ENCODE measurements at regions not wholly inside any gene's neighbourhood (a gene's known extent, or its start where the extent isn't known, plus 50 kb on each side); places are given as distances from the start of the nearest gene placed in this dataset.

DNA sequence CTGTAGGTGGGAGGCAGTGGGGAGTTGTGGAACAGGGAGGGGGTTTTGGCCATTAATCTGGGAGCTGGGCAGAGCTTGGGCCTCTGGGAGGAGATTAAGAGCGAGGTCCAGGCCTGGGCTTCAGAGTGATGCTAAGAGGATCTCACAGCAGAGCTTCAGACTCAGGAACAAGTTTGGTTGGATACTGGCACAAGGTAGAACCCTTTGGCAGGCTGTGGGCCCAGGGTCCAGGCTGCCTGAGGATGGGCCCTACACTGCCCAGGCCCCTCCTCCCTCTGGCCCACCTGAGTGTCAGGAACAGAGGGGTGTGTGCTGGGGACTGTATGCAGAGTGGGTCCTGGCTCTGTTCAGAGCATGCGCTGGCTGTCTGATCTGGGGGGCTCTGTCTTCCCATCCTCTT, 334.9 kb downstream of the CYP26B1 start:
- TF ChIP-seq EZH2phosphoT487 (IDR thresholded peaks at IDR 0.05; ENCODE audit: low read depth) = no peak
- TF ChIP-seq, protein P1, sequence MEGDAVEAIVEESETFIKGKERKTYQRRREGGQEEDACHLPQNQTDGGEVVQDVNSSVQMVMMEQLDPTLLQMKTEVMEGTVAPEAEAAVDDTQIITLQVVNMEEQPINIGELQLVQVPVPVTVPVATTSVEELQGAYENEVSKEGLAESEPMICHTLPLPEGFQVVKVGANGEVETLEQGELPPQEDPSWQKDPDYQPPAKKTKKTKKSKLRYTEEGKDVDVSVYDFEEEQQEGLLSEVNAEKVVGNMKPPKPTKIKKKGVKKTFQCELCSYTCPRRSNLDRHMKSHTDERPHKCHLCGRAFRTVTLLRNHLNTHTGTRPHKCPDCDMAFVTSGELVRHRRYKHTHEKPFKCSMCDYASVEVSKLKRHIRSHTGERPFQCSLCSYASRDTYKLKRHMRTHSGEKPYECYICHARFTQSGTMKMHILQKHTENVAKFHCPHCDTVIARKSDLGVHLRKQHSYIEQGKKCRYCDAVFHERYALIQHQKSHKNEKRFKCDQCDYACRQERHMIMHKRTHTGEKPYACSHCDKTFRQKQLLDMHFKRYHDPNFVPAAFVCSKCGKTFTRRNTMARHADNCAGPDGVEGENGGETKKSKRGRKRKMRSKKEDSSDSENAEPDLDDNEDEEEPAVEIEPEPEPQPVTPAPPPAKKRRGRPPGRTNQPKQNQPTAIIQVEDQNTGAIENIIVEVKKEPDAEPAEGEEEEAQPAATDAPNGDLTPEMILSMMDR (IDR thresholded peaks at IDR 0.05; ENCODE audit: low read depth, low read length) = no peak
- no peaks in the 10 kb centered on the region for H3K36me3 ChIP-seq (replicated peaks; ENCODE audit: low read depth, low read length)
- no peaks in the 10 kb centered on the region for H3K9me3 ChIP-seq (ENCODE audit: insufficient read depth, low read length)
- H3K4me3 ChIP-seq (ENCODE audit: low read length) = no peak overlapping the region
- no peaks in the 10 kb centered on the region for H4K20me1 ChIP-seq (ENCODE audit: insufficient read depth, low read length)
- H3K4me1 ChIP-seq (ENCODE audit: low read length) = no peaks in the 10 kb centered on the region
- no peak overlapping the region for H3K27ac ChIP-seq (ENCODE audit: low read length)
- no peak overlapping the region for H2AFZ ChIP-seq (ENCODE audit: low read depth, low read length)
- no peak overlapping the region for H3K4me2 ChIP-seq (ENCODE audit: low read length)
- H3K79me2 ChIP-seq (ENCODE audit: low read length) = no peaks in the 10 kb centered on the region
- H3K9ac ChIP-seq (ENCODE audit: low read length) = no peak overlapping the region
- H3K27me3 ChIP-seq (ENCODE audit: low read depth, low read length) = peaks cover 4% of the 10 kb centered on the region; the same call in 1 of the 2 replicates

DNA sequence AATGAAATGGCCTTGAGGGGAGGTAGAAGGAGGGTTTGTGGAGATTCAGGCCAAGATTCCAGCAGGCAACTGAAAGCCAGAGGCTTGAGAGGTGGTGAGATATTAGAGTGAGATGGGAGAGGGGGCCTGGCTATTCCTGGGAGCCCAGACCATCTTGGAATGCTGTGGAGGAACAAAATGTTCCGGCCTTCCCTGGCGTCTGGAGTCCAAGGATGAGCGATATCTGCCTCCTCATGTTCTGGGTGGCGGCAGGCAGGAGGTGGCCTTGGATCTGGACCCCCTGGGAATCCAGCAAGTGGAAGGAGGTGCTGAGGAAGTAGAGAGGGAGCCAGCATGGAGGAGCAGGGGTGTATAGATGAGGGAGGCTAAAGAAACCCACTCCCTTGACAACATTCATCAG, 335.9 kb downstream of the CYP26B1 start:
- H2AFZ ChIP-seq (ENCODE audit: low read depth, low read length) = no peak overlapping the region
- H3K4me3 ChIP-seq (ENCODE audit: low read length) = no peak overlapping the region
- H3K27me3 ChIP-seq (ENCODE audit: low read depth, low read length) = peaks cover 8% of the 10 kb centered on the region; the same call in 1 of the 2 replicates
- H4K20me1 ChIP-seq (ENCODE audit: insufficient read depth, low read length) = no peaks in the 10 kb centered on the region
- H3K36me3 ChIP-seq (replicated peaks; ENCODE audit: low read depth, low read length) = no peaks in the 10 kb centered on the region
- no peaks in the 10 kb centered on the region for H3K4me1 ChIP-seq (ENCODE audit: low read length)
- no peaks in the 10 kb centered on the region for H3K9me3 ChIP-seq (ENCODE audit: insufficient read depth, low read length)
- TF ChIP-seq, protein P1 (IDR thresholded peaks at IDR 0.05; ENCODE audit: low read depth, low read length) = no peak
- TF ChIP-seq EZH2phosphoT487 (IDR thresholded peaks at IDR 0.05; ENCODE audit: low read depth) = no peak
- H3K4me2 ChIP-seq (ENCODE audit: low read length) = no peak overlapping the region
- H3K27ac ChIP-seq (ENCODE audit: low read length) = no peak overlapping the region
- no peak overlapping the region for H3K9ac ChIP-seq (ENCODE audit: low read length)
- no peaks in the 10 kb centered on the region for H3K79me2 ChIP-seq (ENCODE audit: low read length)

DNA sequence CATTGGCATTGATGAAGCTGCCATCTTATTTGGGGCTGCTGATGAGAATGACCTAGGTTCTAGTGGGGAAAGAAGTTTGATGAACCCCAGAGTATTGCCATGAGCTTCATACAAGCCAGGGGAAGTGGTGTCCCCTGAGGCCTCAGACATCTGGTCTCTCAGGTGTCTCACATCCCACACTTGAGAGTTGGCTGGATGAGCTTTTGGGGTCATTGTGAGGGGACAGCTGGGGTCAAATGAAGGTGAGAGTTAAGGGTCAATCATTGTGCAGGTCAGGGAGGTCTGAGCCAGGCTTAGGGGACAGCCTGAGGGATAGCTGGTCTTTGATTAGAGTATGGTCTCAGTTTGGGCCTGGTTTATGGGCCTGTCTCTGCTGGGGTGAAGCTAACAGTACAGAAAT, 336.5 kb downstream of the CYP26B1 start:
- H3K9ac ChIP-seq (ENCODE audit: low read length) = no peak overlapping the region
- no peaks in the 10 kb centered on the region for H3K4me1 ChIP-seq (ENCODE audit: low read length)
- H4K20me1 ChIP-seq (ENCODE audit: insufficient read depth, low read length) = no peaks in the 10 kb centered on the region
- H2AFZ ChIP-seq (ENCODE audit: low read depth, low read length) = no peak overlapping the region
- no peak overlapping the region for H3K4me3 ChIP-seq (ENCODE audit: low read length)
- no peaks in the 10 kb centered on the region for H3K36me3 ChIP-seq (replicated peaks; ENCODE audit: low read depth, low read length)
- no peaks in the 10 kb centered on the region for H3K79me2 ChIP-seq (ENCODE audit: low read length)
- H3K9me3 ChIP-seq (ENCODE audit: insufficient read depth, low read length) = no peaks in the 10 kb centered on the region
- no peak overlapping the region for H3K4me2 ChIP-seq (ENCODE audit: low read length)
- peaks cover 14% of the 10 kb centered on the region; the same call in 1 of the 2 replicates for H3K27me3 ChIP-seq (ENCODE audit: low read depth, low read length)
- no peak overlapping the region for H3K27ac ChIP-seq (ENCODE audit: low read length)
- TF ChIP-seq, protein P1 (IDR thresholded peaks at IDR 0.05; ENCODE audit: low read depth, low read length) = no peak
- TF ChIP-seq EZH2phosphoT487 (IDR thresholded peaks at IDR 0.05; ENCODE audit: low read depth) = no peak

DNA sequence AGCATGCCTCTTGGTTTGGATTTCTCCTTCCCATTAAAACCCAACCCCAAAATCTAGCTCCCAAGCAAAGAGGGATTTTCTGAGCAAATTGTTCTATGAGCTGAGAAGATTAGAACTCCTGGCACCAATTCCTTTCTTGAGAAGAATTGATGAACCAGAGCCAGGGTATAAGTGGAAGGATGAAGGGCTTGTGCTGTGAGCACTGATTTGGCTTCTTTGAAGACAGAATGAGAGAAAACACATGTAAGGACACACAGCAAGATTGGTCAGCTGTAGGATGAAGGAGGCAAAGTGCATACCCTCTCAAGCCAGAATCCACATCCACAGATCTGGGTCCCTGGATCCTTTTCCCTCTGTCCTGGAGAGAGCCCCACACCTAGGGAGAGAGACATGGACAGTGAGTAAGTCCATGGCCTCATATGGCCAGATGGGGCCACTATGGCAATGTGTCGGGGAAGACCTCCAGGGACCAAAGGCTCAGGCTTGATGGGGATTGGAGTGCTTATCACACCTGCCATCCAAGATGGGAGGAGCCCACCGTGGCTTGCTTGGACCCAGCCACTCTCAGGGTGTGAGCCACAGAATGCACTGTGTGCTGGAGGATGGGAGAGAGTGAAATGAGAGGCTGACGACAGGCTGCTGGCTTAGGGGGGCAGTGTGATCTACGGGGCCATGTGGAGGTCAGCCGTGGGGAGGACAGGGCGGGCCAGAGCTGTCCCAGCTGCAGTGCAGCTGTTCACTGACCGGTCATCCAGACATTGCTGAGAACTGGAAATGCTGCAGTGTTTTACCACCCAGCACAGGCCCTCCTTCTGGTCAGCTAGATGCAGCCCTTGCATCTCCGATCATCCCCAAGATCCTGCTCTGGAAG, 339.8 kb downstream of the CYP26B1 start:
- Histone ChIP-seq H3K27me3 (ENCODE audit: low read depth, low read length) (peaks cover 10% of the 10 kb centered on the region; the same call in 1 of the 2 replicates), H3K79me2 (ENCODE audit: low read length) (no peaks in the 10 kb centered on the region), H4K20me1 (ENCODE audit: insufficient read depth, low read length) (no peaks in the 10 kb centered on the region), H3K4me2 (ENCODE audit: low read length) (no peak overlapping the region), H3K36me3 (replicated peaks; ENCODE audit: low read depth, low read length) (no peaks in the 10 kb centered on the region), H3K9me3 (ENCODE audit: insufficient read depth, low read length) (no peaks in the 10 kb centered on the region), H3K4me1 (ENCODE audit: low read length) (no peaks in the 10 kb centered on the region), H3K4me3 (ENCODE audit: low read length) (no peak overlapping the region), H3K27ac (ENCODE audit: low read length) (no peak overlapping the region), H2AFZ (ENCODE audit: low read depth, low read length) (no peak overlapping the region), H3K9ac (ENCODE audit: low read length) (no peak overlapping the region)
- no peak for TF ChIP-seq EZH2phosphoT487 (IDR thresholded peaks at IDR 0.05; ENCODE audit: low read depth)
- TF ChIP-seq, protein P1 (IDR thresholded peaks at IDR 0.05; ENCODE audit: low read depth, low read length) = no peak
